Activated T-cell treated with anti-CD3 and anti-CD28 coated beads, Interleukin-2, amount 50 U/mL, for 72 hours (primary cell): ENCODE measurements at regions not wholly inside any gene's neighbourhood (a gene's known extent, or its start where the extent isn't known, plus 50 kb on each side); places are given as distances from the start of the nearest gene placed in this dataset.

Experiments used
- ATAC-seq, 2 donors: fragments of 150-1000 bp; cut with Tn5 transposase; replicated peaks in 1 of 2; 2 replicates each; pipeline ENCODE4 v1.10.0; 2021; ENCODE audit warnings: moderate library complexity in 2 of 2, mild to moderate bottlenecking in 1 of 2
- DNase-seq, 2 donors: peaks; one replicate each; pipeline ENCODE4 v3.0.0; 2021 to 2022; ENCODE audit warnings: mixed read lengths in 1 of 2
- H3K27ac Mint-ChIP-seq: one replicate; pipeline ENCODE4 v1.8.0; 2022; ENCODE audit warnings: mild to moderate bottlenecking, moderate library complexity, mixed read lengths
- H3K27me3 Mint-ChIP-seq: one replicate; pipeline ENCODE4 v1.8.0; 2022; ENCODE audit warnings: low read depth, mixed read lengths
- H3K36me3 Mint-ChIP-seq, 2 donors: one replicate each; pipeline ENCODE4 v1.8.0; 2022; ENCODE audit warnings: mixed read lengths in 2 of 2, mild to moderate bottlenecking in 1 of 2; ENCODE audit not compliant: insufficient read depth in 2 of 2
- H3K4me1 Mint-ChIP-seq: one replicate; pipeline ENCODE4 v1.8.0; 2022; ENCODE audit warnings: low read depth, mixed read lengths
- H3K4me3 Mint-ChIP-seq, 2 donors: one replicate each; pipeline ENCODE4 v1.8.0; 2022; ENCODE audit warnings: mild to moderate bottlenecking in 2 of 2, mixed read lengths in 2 of 2, moderate library complexity in 2 of 2
- H3K9me3 Mint-ChIP-seq, 2 donors: one replicate each; pipeline ENCODE4 v1.8.0; 2022; ENCODE audit warnings: mixed read lengths in 2 of 2

- Mint-ChIP-seq H3K27me3 (no peaks in the 10 kb centered on the region), H3K36me3 (peaks cover 1 to 3% of the 10 kb centered on the region in 2 donors), H3K27ac (no peak overlapping the region), H3K4me1 (peaks cover 11% of the 10 kb centered on the region), H3K4me3 (no peak overlapping the region), H3K9me3 (peaks cover 2 to 3% of the 10 kb centered on the region in 2 donors)
- ATAC-seq, result no peak
- no peak for DNase-seq
Measured at GRCh38 chr9:31334837-31335528, 1049.5 kb upstream of the ACO1 start.

- Mint-ChIP-seq H3K36me3 (peaks cover 1 to 3% of the 10 kb centered on the region in 2 donors), H3K4me1 (peaks cover 11% of the 10 kb centered on the region), H3K9me3 (peaks cover 2 to 3% of the 10 kb centered on the region in 2 donors), H3K27me3 (no peaks in the 10 kb centered on the region), H3K27ac (peak overlapping the region; percentile 75), H3K4me3 (no peak overlapping the region)
- DNase-seq, result no peak
- ATAC-seq, result no peak
Measured at GRCh38 chr9:31335529-31336234, 1048.8 kb upstream of the ACO1 start.

- Mint-ChIP-seq H3K9me3 (peaks cover 2 to 3% of the 10 kb centered on the region in 2 donors), H3K4me3 (no peak overlapping the region), H3K36me3 (peaks cover 1 to 3% of the 10 kb centered on the region in 2 donors), H3K27me3 (no peaks in the 10 kb centered on the region), H3K4me1 (peaks cover 11% of the 10 kb centered on the region), H3K27ac (no peak overlapping the region)
- DNase-seq (no peak), ATAC-seq (no peak)
Measured at GRCh38 chr9:31336386-31336785, 1048.1 kb upstream of the ACO1 start.

- Mint-ChIP-seq H3K27ac (no peak overlapping the region), H3K9me3 (peaks cover 2 to 3% of the 10 kb centered on the region in 2 donors), H3K4me3 (no peak overlapping the region), H3K4me1 (peaks cover 11% of the 10 kb centered on the region), H3K36me3 (peaks cover 1 to 3% of the 10 kb centered on the region in 2 donors), H3K27me3 (no peaks in the 10 kb centered on the region)
- ATAC-seq, result no peak
- no peak for DNase-seq
Measured at GRCh38 chr9:31336841-31337240, 1047.6 kb upstream of the ACO1 start.

- H3K27me3 Mint-ChIP-seq, result no peaks in the 10 kb centered on the region
- peak overlapping the region; percentile 74 to 75 for H3K4me3 Mint-ChIP-seq
- no peaks in the 10 kb centered on the region for H3K9me3 Mint-ChIP-seq
- ATAC-seq (peak; percentile 97 to 98), DNase-seq (peak; percentile 19)
- peaks cover 29% of the 10 kb centered on the region for H3K4me1 Mint-ChIP-seq
- peak overlapping the region; percentile 97 for H3K27ac Mint-ChIP-seq
- peaks cover 4 to 5% of the 10 kb centered on the region in 2 donors for H3K36me3 Mint-ChIP-seq
Measured at GRCh38 chr9:31347082-31347617, 1037.3 kb upstream of the ACO1 start.

GRCh38 chr9:31355159-31355882 is 1029.1 kb upstream of the ACO1 start:
- DNase-seq (no peak), ATAC-seq (no peak)
- no peaks in the 10 kb centered on the region for H3K4me1 Mint-ChIP-seq
- H3K36me3 Mint-ChIP-seq, result no peaks in the 10 kb centered on the region
- H3K9me3 Mint-ChIP-seq, result peaks cover 2 to 6% of the 10 kb centered on the region in 2 donors
- no peak overlapping the region for H3K4me3 Mint-ChIP-seq
- no peaks in the 10 kb centered on the region for H3K27me3 Mint-ChIP-seq
- H3K27ac Mint-ChIP-seq, result no peak overlapping the region

- Mint-ChIP-seq H3K27ac (no peak overlapping the region), H3K27me3 (no peaks in the 10 kb centered on the region), H3K36me3 (no peaks in the 10 kb centered on the region), H3K4me3 (no peak overlapping the region), H3K9me3 (peaks cover 2 to 6% of the 10 kb centered on the region in 2 donors), H3K4me1 (no peaks in the 10 kb centered on the region)
- DNase-seq, result no peak
- no peak for ATAC-seq
Measured at GRCh38 chr9:31355965-31356364, 1028.5 kb upstream of the ACO1 start.

- Mint-ChIP-seq H3K4me3 (no peak overlapping the region), H3K27ac (no peak overlapping the region), H3K9me3 (peaks cover 2 to 6% of the 10 kb centered on the region in 2 donors), H3K27me3 (no peaks in the 10 kb centered on the region), H3K4me1 (no peaks in the 10 kb centered on the region), H3K36me3 (no peaks in the 10 kb centered on the region)
- ATAC-seq, result no peak
- no peak for DNase-seq
Measured at GRCh38 chr9:31359071-31359470, 1025.4 kb upstream of the ACO1 start.

GRCh38 chr9:31364171-31364570 is 1020.3 kb upstream of the ACO1 start:
- ATAC-seq, result no peak
- Mint-ChIP-seq H3K27ac (no peak overlapping the region), H3K9me3 (no peaks in the 10 kb centered on the region), H3K27me3 (no peaks in the 10 kb centered on the region), H3K4me1 (no peaks in the 10 kb centered on the region), H3K4me3 (no peak overlapping the region), H3K36me3 (no peaks in the 10 kb centered on the region)
- DNase-seq, result no peak

GRCh38 chr9:31372799-31373587 is 1011.5 kb upstream of the ACO1 start:
- Mint-ChIP-seq H3K27ac (no peak overlapping the region), H3K27me3 (no peaks in the 10 kb centered on the region), H3K36me3 (peaks cover 0 to 5% of the 10 kb centered on the region in 2 donors), H3K4me1 (no peaks in the 10 kb centered on the region), H3K9me3 (peaks cover 1 to 2% of the 10 kb centered on the region in 2 donors), H3K4me3 (no peak overlapping the region)
- DNase-seq, result no peak
- no peak for ATAC-seq

GRCh38 chr9:31377358-31377757 is 1007.1 kb upstream of the ACO1 start:
- H3K4me1 Mint-ChIP-seq, result no peaks in the 10 kb centered on the region
- H3K4me3 Mint-ChIP-seq, result no peak overlapping the region
- ATAC-seq, result no peak
- peaks cover 2 to 6% of the 10 kb centered on the region in 2 donors for H3K9me3 Mint-ChIP-seq
- no peaks in the 10 kb centered on the region for H3K27me3 Mint-ChIP-seq
- H3K36me3 Mint-ChIP-seq, result peaks cover 0 to 5% of the 10 kb centered on the region in 2 donors
- no peak overlapping the region for H3K27ac Mint-ChIP-seq
- DNase-seq, result no peak

- H3K4me3 Mint-ChIP-seq, result no peak overlapping the region
- peaks cover 1 to 2% of the 10 kb centered on the region in 2 donors for H3K9me3 Mint-ChIP-seq
- H3K27me3 Mint-ChIP-seq, result no peaks in the 10 kb centered on the region
- DNase-seq (no peak), ATAC-seq (no peak)
- peaks cover 22% of the 10 kb centered on the region for H3K4me1 Mint-ChIP-seq
- H3K27ac Mint-ChIP-seq, result no peak overlapping the region
- no peaks in the 10 kb centered on the region for H3K36me3 Mint-ChIP-seq
Measured at GRCh38 chr9:31388660-31389059, 995.8 kb upstream of the ACO1 start.
